GM12874 (cell line): ENCODE measurements at regions not wholly inside any gene's neighbourhood (a gene's known extent, or its start where the extent isn't known, plus 50 kb on each side); places are given as distances from the start of the nearest gene placed in this dataset.

Experiments
- TF ChIP-seq, protein P1 (sequence below): IDR thresholded peaks from 2 replicates; pipeline ENCODE4 v1.5.1; 2011; ENCODE audit warnings: low read depth, mild to moderate bottlenecking, control low read depth, low read length, moderate library complexity; ENCODE audit not compliant: insufficient read depth

DNA sequence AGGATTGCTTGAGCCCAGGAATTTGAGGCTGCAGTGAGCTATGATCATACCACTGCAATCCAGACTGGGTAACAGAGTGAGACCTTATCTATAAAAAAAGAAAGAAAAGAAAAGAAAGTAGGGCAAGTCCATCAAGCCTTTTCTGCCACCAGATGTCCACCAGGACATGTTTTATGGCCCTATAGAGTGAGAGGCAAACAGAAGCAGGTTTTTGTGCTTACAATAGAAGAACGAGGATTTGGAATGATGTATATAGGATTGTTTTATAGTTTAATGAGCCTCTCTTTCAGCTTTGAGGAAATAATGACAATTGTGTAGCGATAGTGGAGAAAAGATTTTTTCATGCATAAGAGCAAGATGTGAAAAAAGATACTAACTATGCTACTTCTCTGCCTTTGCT, 480.5 kb downstream of the KLF12 start:
- TF ChIP-seq, protein P1, sequence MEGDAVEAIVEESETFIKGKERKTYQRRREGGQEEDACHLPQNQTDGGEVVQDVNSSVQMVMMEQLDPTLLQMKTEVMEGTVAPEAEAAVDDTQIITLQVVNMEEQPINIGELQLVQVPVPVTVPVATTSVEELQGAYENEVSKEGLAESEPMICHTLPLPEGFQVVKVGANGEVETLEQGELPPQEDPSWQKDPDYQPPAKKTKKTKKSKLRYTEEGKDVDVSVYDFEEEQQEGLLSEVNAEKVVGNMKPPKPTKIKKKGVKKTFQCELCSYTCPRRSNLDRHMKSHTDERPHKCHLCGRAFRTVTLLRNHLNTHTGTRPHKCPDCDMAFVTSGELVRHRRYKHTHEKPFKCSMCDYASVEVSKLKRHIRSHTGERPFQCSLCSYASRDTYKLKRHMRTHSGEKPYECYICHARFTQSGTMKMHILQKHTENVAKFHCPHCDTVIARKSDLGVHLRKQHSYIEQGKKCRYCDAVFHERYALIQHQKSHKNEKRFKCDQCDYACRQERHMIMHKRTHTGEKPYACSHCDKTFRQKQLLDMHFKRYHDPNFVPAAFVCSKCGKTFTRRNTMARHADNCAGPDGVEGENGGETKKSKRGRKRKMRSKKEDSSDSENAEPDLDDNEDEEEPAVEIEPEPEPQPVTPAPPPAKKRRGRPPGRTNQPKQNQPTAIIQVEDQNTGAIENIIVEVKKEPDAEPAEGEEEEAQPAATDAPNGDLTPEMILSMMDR, result no peak

DNA sequence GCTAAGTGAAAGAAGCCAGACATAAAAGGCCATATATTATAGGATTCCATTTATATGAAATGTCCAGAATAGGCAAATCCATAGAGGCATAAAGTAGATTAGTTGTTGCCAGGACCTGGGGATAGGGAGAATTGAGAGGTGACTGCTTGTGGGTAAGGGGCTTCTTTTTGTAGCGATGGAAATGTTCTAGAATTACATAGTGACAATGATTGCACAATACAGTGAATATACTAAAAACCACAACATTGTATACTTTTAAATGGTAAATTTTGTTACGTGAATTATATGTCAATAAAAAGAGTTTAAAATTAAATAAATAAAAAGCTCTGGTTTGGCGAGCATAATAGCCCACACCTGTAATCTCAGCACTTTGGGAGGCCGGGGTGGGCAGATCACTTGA, 486.8 kb downstream of the KLF12 start:
- TF ChIP-seq, protein P1, result no peak

GRCh38 chr13:73635166-73635787, 498.9 kb downstream of the KLF12 start:
- TF ChIP-seq, protein P1, result no peak

GRCh38 chr13:73633817-73634460, 500.3 kb downstream of the KLF12 start:
- TF ChIP-seq, protein P1, result no peak

- TF ChIP-seq, protein P1, result no peak
These were observed 502.8 kb downstream of the KLF12 start for GRCh38 chr13:73631411-73631810.

DNA sequence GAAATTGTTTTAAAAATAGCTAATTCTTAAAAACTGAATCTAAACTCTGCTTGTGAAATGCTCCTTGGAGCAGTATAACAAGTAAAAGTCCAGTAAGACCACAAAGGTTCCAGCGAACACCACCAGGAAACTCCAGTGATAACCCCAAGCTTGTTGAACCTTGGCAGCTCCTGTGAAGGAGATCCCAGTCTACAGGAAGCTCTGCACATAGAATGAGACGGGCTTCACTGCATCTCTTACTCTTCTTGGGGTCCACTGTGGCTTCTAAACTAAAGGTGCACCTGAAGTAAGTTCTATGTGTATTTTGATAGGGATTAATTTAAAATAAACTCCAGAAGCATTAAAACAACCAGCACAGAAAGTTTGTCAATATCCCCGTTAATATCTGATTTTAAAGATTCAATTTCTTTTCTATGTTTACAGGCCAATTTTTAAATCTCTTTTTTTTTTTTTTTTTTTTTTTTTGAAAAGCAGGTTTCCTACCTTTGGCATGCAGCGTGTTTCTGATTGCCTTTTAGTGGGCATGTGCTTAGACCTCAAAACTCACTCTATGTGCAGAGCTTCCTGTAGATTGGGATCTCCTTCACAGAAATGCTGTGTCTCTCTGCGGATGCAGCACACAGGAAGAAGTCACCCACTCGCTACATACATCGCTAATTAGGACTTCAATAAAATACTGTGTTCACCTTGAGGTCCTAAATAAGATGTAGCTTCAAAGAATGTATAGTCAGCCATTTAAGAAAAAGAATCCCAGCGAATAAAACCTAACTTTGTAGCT, 508.5 kb downstream of the KLF12 start:
- TF ChIP-seq, protein P1, result no peak

DNA sequence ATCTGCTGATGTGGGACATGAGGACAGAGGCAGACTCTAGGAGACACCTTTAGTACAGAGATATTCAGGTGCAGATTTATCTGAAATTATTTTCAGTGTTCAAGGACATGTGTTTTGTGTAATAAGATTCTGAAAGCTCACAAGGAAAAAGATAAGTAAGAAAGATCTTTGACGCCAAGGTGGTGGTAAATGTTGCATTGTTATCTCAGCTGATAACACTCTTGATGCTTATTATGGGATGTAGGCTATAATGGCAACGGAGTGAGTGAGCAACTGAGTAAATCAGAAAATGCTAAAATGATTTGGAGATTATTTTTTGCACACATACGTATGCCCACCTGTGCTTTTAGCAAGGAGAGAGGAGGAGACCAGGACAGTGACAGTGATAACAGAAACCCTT, 510.9 kb downstream of the KLF12 start:
- TF ChIP-seq, protein P1, result no peak
